DOHH2 (cell line): ENCODE measurements at regions not wholly inside any gene's neighbourhood (a gene's known extent, or its start where the extent isn't known, plus 50 kb on each side); places are given as distances from the start of the nearest gene placed in this dataset.

Source experiments
- H3F3A ChIP-seq: fragments of 200-600 bp; sonication (generic), shearing (Covaris generic); 2 replicates; pipeline ENCODE4 v1.6.0; 2016; ENCODE audit warnings: antibody characterized with exemption, mild to moderate bottlenecking; ENCODE audit not compliant: control insufficient read depth, insufficient read depth
- H3K27ac ChIP-seq: fragments of 200-600 bp; sonication (generic); 2 replicates; pipeline ENCODE4 v1.5.1; 2014; ENCODE audit warnings: low read depth, mild to moderate bottlenecking, low read length, moderate library complexity
- H3K27me3 ChIP-seq: fragments of 200-600 bp; sonication (generic); 2 replicates; pipeline ENCODE4 v1.6.1; 2014; ENCODE audit warnings: mild to moderate bottlenecking, low read length, mixed read lengths; ENCODE audit not compliant: control insufficient read depth
- H3K36me3 ChIP-seq: fragments of 200-600 bp; sonication (generic); 2 replicates; pipeline ENCODE4 v1.6.1; 2014; ENCODE audit warnings: mild to moderate bottlenecking, low read length, moderate library complexity, mixed read lengths; ENCODE audit not compliant: control insufficient read depth
- H3K4me1 ChIP-seq: fragments of 200-600 bp; sonication (generic); 2 replicates; pipeline ENCODE4 v1.6.1; 2014; ENCODE audit warnings: mild to moderate bottlenecking, low read length, mixed read lengths; ENCODE audit not compliant: control insufficient read depth
- H3K4me2 ChIP-seq: fragments of 200-600 bp; sonication (generic); 2 replicates; pipeline ENCODE4 v1.6.0; 2014; ENCODE audit warnings: mild to moderate bottlenecking, low read length, moderate library complexity
- H3K4me3 ChIP-seq: fragments of 200-600 bp; sonication (generic); 2 replicates; pipeline ENCODE4 v1.5.1; 2014; ENCODE audit warnings: mild to moderate bottlenecking, low read length, mixed read lengths
- H3K79me2 ChIP-seq: fragments of 200-600 bp; sonication (generic); 2 replicates; pipeline ENCODE4 v1.6.1; 2014; ENCODE audit warnings: mild to moderate bottlenecking, low read length, mixed read lengths; ENCODE audit not compliant: control insufficient read depth
- H3K9me2 ChIP-seq: fragments of 200-600 bp; sonication (generic); replicated peaks from 2 replicates; pipeline ENCODE4 v1.6.1; 2014; ENCODE audit warnings: mild to moderate bottlenecking, low read length, mixed read lengths; ENCODE audit not compliant: control insufficient read depth
- H3K9me3 ChIP-seq: fragments of 200-600 bp; sonication (generic); 2 replicates; pipeline ENCODE4 v1.6.1; 2014; ENCODE audit warnings: antibody characterized with exemption, low read length, mixed read lengths; ENCODE audit not compliant: control insufficient read depth, insufficient read depth
- H4K20me1 ChIP-seq: fragments of 200-600 bp; sonication (generic); 2 replicates; pipeline ENCODE4 v1.6.0; 2014; ENCODE audit warnings: low read depth, mild to moderate bottlenecking, antibody characterized with exemption, low read length, moderate library complexity; ENCODE audit not compliant: control insufficient read depth, insufficient read depth
- CTCF ChIP-seq: fragments of 200-600 bp; sonication (generic); IDR thresholded peaks from one replicate; pipeline ENCODE4 v1.5.1; 2014; ENCODE audit warnings: antibody characterized with exemption, mild to moderate bottlenecking, low read depth, low read length; ENCODE audit not compliant: poor library complexity, severe bottlenecking
- EZH2phosphoT487 ChIP-seq: fragments of 200-600 bp; sonication (generic); IDR thresholded peaks from 2 replicates; pipeline ENCODE4 v1.6.1; 2017; ENCODE audit warnings: borderline replicate concordance, mild to moderate bottlenecking, antibody characterized with exemption, low read length, moderate library complexity, mixed read lengths

- Histone ChIP-seq H3K27ac (no peak overlapping the region), H4K20me1 (no peaks in the 10 kb centered on the region), H3K4me1 (peaks cover 55% of the 10 kb centered on the region)
Observed at GRCh38 chr17:37831492-37831891, 86.6 kb upstream of the HNF1B start.

GRCh38 chr17:37830151-37830993, 85.5 kb upstream of the HNF1B start:
- Histone ChIP-seq H3F3A (peaks cover 23% of the 10 kb centered on the region), H3K27ac (peak overlapping the region; percentile 82), H3K4me1 (peaks cover 66% of the 10 kb centered on the region), H3K9me3 (no peaks in the 10 kb centered on the region), H4K20me1 (no peaks in the 10 kb centered on the region), H3K9me2 (no peaks in the 10 kb centered on the region), H3K36me3 (no peaks in the 10 kb centered on the region), H3K4me2 (peak overlapping the region; percentile 82), H3K79me2 (no peaks in the 10 kb centered on the region), H3K27me3 (no peaks in the 10 kb centered on the region), H3K4me3 (peak overlapping the region; percentile 61)
- TF ChIP-seq EZH2phosphoT487, result no peak
- no peak for TF ChIP-seq CTCF

More at GRCh38 chr17:37831492-37831891, 86.6 kb upstream of the HNF1B start:
- Histone ChIP-seq H3K79me2 (no peaks in the 10 kb centered on the region), H3K4me2 (no peak overlapping the region), H3K36me3 (no peaks in the 10 kb centered on the region), H3K9me2 (no peaks in the 10 kb centered on the region), H3K4me3 (no peak overlapping the region), H3K9me3 (no peaks in the 10 kb centered on the region), H3K27me3 (0 out of 2 replicates have a peak, but pooled peaks cover 3% of the 10 kb centered on the region), H3F3A (peaks cover 23% of the 10 kb centered on the region)
- TF ChIP-seq CTCF (no peak), EZH2phosphoT487 (no peak)

GRCh38 chr17:37829592-37830123, 84.8 kb upstream of the HNF1B start:
- peaks cover 23% of the 10 kb centered on the region for H3F3A ChIP-seq
- TF ChIP-seq EZH2phosphoT487, result no peak
- H3K27ac ChIP-seq, result peak overlapping the region; percentile 82
- H3K4me1 ChIP-seq, result peaks cover 73% of the 10 kb centered on the region
- peak overlapping the region; percentile 61 for H3K4me3 ChIP-seq
- no peaks in the 10 kb centered on the region for H3K9me2 ChIP-seq
- H3K4me2 ChIP-seq, result peak overlapping the region; percentile 82
- H3K27me3 ChIP-seq, result no peaks in the 10 kb centered on the region
- H4K20me1 ChIP-seq, result no peaks in the 10 kb centered on the region
- no peaks in the 10 kb centered on the region for H3K36me3 ChIP-seq
- H3K9me3 ChIP-seq, result no peaks in the 10 kb centered on the region
- no peaks in the 10 kb centered on the region for H3K79me2 ChIP-seq

- Histone ChIP-seq H3K27me3 (no peaks in the 10 kb centered on the region), H4K20me1 (no peaks in the 10 kb centered on the region), H3K9me3 (no peaks in the 10 kb centered on the region), H3K9me2 (no peaks in the 10 kb centered on the region), H3K4me1 (peaks cover 83% of the 10 kb centered on the region), H3K27ac (peak overlapping the region; percentile 82), H3K4me2 (peak overlapping the region; percentile 82), H3K4me3 (peak overlapping the region; percentile 61), H3F3A (peaks cover 23% of the 10 kb centered on the region), H3K79me2 (no peaks in the 10 kb centered on the region), H3K36me3 (no peaks in the 10 kb centered on the region)
- TF ChIP-seq CTCF, result no peak
- TF ChIP-seq EZH2phosphoT487, result no peak
Observed at GRCh38 chr17:37828651-37829124, 83.8 kb upstream of the HNF1B start.
